ENCODE measurements at regions not wholly inside any gene's neighbourhood (a gene's known extent, or its start where the extent isn't known, plus 50 kb on each side); places are given as distances from the start of the nearest gene placed in this dataset.

DNA sequence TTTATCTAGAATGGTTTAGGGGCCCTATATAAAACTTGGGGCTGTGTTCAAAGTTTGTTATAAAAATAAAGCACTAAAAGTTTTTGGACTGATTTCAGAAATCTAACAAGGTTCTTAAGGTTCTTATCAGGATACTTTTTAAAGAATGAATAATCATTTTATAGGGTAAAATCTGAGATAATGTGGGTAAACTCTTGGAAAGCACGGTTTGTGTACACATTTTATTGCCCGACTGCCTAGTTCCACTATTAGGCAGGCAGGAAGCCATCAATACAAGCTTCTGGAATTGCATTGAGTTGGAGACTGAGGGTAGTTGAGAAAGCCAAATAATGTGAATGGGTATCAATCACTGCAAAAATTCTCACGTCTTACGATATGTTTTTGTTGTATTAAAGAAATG, 331.0 kb upstream of the PITX2 start:
- Histone ChIP-seq H3K27ac (no peak overlapping the region), H3K9me3 (no peaks in the 10 kb centered on the region), H3K36me3 (no peaks in the 10 kb centered on the region), H3K27me3 (no peaks in the 10 kb centered on the region), H3K4me1 (no peaks in the 10 kb centered on the region), H3K4me3 (no peak overlapping the region)
- no peak for DNase-seq
- FAIRE-seq: no peak
- ATAC-seq: no peak
- WGBS, 2 donors: 39 to 40% methylated on average over 4 of the region's 4 CpGs
- intact Hi-C loops (cut with DNase I): no loop called here
- TF ChIP-seq, protein P1, sequence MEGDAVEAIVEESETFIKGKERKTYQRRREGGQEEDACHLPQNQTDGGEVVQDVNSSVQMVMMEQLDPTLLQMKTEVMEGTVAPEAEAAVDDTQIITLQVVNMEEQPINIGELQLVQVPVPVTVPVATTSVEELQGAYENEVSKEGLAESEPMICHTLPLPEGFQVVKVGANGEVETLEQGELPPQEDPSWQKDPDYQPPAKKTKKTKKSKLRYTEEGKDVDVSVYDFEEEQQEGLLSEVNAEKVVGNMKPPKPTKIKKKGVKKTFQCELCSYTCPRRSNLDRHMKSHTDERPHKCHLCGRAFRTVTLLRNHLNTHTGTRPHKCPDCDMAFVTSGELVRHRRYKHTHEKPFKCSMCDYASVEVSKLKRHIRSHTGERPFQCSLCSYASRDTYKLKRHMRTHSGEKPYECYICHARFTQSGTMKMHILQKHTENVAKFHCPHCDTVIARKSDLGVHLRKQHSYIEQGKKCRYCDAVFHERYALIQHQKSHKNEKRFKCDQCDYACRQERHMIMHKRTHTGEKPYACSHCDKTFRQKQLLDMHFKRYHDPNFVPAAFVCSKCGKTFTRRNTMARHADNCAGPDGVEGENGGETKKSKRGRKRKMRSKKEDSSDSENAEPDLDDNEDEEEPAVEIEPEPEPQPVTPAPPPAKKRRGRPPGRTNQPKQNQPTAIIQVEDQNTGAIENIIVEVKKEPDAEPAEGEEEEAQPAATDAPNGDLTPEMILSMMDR (IDR thresholded peaks at IDR 0.05): no peak

DNA sequence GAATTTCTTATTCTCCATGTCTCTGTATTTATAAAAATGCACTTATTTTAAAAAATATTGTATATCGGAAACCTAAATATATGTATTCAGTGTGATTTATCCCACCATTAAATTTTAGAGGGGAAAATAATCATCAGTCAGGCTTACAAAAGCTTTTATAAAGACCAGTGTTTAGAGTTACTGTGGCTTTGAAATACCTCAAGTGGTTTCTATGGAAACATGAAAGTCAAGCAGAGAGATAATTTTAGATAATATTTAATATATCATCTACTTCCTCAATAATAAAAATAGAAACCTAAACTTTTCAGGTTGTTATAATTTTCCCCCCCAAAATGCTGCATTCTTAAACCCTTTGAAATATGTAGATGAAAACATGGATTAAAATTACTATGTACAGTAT, 332.9 kb upstream of the PITX2 start:
- intact Hi-C loops (cut with DNase I): no loop called here
- ATAC-seq: no peak
- TF ChIP-seq, protein P1 (IDR thresholded peaks at IDR 0.05): no peak

DNA sequence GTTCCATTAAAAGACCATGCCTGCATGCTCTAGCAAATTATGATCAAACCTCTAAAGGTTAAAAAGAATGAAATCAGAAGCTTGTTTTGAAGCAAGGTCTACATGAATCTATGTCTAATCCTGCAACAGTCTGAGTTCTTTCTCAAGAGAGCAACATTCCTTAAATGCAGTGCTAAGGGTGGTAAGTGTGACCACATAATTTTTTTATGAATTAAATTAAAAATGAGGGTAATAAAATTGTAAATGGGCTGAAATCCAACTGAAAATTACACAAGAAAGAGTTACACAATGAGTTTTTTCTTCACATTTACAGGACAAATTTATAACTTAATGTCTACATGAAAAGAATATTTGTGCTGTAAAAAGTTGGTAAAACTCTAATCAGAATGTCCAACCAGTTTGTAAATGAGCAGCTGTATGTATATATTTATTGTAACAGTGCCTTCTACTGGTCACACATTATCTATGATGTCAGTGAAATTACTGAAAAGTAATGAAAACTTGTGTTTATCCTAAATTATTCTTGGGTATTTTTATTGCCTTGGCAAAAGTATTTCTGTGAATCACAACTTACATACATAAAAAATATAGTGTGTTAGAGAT, 336.3 kb upstream of the PITX2 start:
- Histone ChIP-seq H3K27me3 (peaks cover 0 to 3% (median 0%) of the 10 kb centered on the region in 4 donors), H3K9me3 (no peaks in the 10 kb centered on the region), H3K27ac (no peak overlapping the region), H3K36me3 (no peaks in the 10 kb centered on the region), H3K4me1 (no peaks in the 10 kb centered on the region), H3K4me3 (no peak overlapping the region)
- ATAC-seq: no peak
- intact Hi-C loops (cut with DNase I): no loop called here
- DNase-seq: no peak
- TF ChIP-seq, protein P1 (IDR thresholded peaks at IDR 0.05): no peak
- FAIRE-seq: no peak

More for the DNA sequence above, 332.9 kb upstream of the PITX2 start:
- H3K27me3 ChIP-seq: no peaks in the 10 kb centered on the region
- H3K4me1 ChIP-seq: no peaks in the 10 kb centered on the region
- no peaks in the 10 kb centered on the region for H3K36me3 ChIP-seq
- 84 to 94% methylated on average over 1 of the region's 1 CpG for WGBS, 2 donors
- no peak overlapping the region for H3K27ac ChIP-seq
- no peak for DNase-seq
- no peaks in the 10 kb centered on the region for H3K9me3 ChIP-seq
- no peak overlapping the region for H3K4me3 ChIP-seq
- no peak for FAIRE-seq

DNA sequence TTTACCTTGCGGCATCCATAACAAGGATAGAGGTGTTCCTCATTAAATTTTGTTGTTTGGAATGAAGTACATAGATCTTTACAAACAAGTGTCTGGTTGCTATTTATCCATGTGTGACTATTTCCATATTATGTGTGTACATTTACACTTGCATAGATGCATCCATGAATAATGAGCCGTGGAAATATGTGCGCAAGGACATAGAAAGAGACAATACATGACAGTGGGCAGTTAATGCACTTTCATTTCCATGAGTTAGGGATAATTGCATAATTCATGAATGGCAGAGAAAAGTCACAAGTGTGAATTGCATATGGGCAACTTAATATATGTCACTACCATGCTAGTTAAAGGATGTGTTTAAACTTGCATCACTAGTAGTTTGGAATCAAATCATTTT, 338.2 kb upstream of the PITX2 start:
- no peaks in the 10 kb centered on the region for H3K4me1 ChIP-seq
- ATAC-seq (no peak), DNase-seq (no peak), FAIRE-seq (no peak)
- H3K4me3 ChIP-seq: no peak overlapping the region
- no peaks in the 10 kb centered on the region for H3K36me3 ChIP-seq
- WGBS, 2 donors: 66 to 79% methylated on average over 3 of the region's 3 CpGs
- no peak overlapping the region for H3K27ac ChIP-seq
- TF ChIP-seq, protein P1 (IDR thresholded peaks at IDR 0.05): no peak
- H3K27me3 ChIP-seq: peaks cover 0 to 10% (median 0%) of the 10 kb centered on the region in 4 donors
- intact Hi-C loops (cut with DNase I): no loop called here
- no peaks in the 10 kb centered on the region for H3K9me3 ChIP-seq

DNA sequence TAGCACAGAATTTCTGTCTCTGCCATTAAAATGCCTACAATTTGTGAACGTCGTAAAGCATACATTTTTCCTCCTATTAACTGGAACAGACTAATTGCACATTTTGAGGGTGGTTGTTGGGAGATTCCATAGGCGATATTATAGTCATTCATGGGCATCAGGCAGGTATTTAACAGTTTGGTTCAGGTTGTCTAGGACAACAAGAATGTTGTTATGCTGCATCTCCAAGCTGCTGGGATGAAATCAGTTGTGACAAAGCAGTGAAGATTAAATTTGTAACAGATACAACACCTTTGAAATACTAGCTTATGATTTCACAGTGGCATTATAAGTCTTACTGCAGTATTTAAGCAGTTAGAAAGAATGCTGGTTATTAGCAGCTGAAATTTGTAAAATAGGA, 339.7 kb upstream of the PITX2 start:
- no peak for FAIRE-seq
- Histone ChIP-seq H3K9me3 (no peaks in the 10 kb centered on the region), H3K4me1 (no peaks in the 10 kb centered on the region), H3K27ac (no peak overlapping the region), H3K36me3 (no peaks in the 10 kb centered on the region), H3K27me3 (peaks cover 0 to 10% (median 0%) of the 10 kb centered on the region in 4 donors), H3K4me3 (no peak overlapping the region)
- no peak for ATAC-seq
- DNase-seq: no peak
- intact Hi-C loops (cut with DNase I): no loop called here
- WGBS, 2 donors: 64 to 70% methylated on average over 3 of the region's 3 CpGs
- TF ChIP-seq, protein P1 (IDR thresholded peaks at IDR 0.05): no peak
